Epithelial cell of proximal tubule (primary cell): ENCODE measurements at regions not wholly inside any gene's neighbourhood (a gene's known extent, or its start where the extent isn't known, plus 50 kb on each side); places are given as distances from the start of the nearest gene placed in this dataset.

ENCODE experiments used
- DNase-seq: peaks from one replicate; pipeline ENCODE4 v3.0.0-alpha.2; 2011; ENCODE audit warnings: low read depth
- H3K4me3 ChIP-seq: 2 replicates; pipeline ENCODE4 v1.5.1; 2011; ENCODE audit warnings: low read depth, mild to moderate bottlenecking, low read length
- TF ChIP-seq, protein P1 (sequence below): conservative IDR thresholded peaks from 2 replicates; pipeline ENCODE4 v1.5.1; 2012; ENCODE audit warnings: low read depth, mild to moderate bottlenecking, low read length

DNA sequence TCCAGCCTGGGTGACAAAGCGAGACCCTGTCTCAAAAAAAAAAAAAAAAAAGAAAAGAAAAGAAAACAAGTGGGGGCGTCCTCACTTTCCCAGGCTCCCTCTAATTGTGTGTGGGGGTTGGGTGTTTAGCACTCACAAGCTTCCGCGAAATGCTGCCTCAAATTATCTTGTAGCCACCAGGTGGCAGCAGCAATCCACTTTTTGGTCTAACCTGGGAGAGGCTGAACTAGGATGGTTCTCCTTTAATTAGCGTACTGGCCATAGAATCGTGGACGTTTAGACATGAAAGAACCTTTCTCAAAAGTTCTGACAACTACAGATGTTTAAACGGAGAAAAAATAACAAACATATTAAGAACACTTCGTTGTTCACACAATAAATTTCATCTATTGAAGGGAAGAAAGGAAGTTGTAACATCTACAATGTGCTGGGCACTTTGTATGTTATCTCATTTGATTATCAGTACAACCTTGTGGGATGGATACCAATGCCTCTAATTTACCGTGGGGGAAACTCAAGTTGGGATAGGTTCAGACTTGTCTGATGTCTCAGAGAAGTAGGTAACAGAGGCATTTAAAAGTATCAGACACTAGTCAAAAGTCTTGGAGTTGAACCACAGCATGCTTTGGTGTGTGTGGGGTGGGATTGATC, 122.7 kb upstream of the NABP1 start:
- no peak overlapping the region for H3K4me3 ChIP-seq
- TF ChIP-seq, protein P1, sequence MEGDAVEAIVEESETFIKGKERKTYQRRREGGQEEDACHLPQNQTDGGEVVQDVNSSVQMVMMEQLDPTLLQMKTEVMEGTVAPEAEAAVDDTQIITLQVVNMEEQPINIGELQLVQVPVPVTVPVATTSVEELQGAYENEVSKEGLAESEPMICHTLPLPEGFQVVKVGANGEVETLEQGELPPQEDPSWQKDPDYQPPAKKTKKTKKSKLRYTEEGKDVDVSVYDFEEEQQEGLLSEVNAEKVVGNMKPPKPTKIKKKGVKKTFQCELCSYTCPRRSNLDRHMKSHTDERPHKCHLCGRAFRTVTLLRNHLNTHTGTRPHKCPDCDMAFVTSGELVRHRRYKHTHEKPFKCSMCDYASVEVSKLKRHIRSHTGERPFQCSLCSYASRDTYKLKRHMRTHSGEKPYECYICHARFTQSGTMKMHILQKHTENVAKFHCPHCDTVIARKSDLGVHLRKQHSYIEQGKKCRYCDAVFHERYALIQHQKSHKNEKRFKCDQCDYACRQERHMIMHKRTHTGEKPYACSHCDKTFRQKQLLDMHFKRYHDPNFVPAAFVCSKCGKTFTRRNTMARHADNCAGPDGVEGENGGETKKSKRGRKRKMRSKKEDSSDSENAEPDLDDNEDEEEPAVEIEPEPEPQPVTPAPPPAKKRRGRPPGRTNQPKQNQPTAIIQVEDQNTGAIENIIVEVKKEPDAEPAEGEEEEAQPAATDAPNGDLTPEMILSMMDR: peak; percentile 79

DNA sequence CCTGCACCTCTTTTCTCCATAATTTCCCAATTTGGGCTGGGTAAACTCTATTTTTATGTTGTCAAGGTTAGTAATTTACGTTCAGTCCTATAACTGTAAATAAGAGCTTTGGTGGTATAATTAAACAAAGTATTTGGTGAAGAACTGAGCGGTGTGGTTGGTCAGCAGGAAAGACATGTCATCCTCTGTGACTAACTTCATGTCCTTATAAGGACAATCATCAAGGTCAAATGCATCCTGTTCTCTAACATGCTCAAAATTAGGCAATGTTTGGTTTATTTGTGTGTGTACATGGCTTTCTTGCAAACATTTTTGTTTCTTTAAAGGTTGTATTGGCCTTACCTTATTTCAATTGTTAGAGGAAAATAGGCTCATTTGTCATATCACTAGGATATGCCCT, 121.5 kb upstream of the NABP1 start:
- TF ChIP-seq, protein P1: no peak
- DNase-seq: no peak
- H3K4me3 ChIP-seq: no peak overlapping the region

More for the DNA sequence above, 122.7 kb upstream of the NABP1 start:
- DNase-seq: peak; percentile 29

DNA sequence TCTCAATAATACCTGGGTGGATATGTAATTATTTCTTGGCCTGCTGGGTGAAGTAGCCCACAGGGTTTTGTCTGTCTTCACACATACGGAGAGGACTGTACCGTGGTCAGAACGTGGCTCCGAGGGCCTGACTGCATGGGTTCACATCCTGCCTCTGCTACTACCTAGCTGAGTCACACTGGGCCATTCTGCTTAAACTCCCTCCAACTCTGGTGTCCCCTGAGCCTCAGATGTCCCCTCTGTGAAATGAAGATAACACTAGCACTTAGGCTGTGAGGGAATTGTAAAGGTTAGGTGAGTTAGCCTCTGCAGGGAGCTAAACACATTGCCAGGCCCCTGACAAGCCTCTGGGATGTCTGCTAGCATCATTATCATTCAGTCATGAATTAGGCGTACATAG, 120.1 kb upstream of the NABP1 start:
- H3K4me3 ChIP-seq: no peak overlapping the region
- no peak for DNase-seq
- TF ChIP-seq, protein P1: no peak

DNA sequence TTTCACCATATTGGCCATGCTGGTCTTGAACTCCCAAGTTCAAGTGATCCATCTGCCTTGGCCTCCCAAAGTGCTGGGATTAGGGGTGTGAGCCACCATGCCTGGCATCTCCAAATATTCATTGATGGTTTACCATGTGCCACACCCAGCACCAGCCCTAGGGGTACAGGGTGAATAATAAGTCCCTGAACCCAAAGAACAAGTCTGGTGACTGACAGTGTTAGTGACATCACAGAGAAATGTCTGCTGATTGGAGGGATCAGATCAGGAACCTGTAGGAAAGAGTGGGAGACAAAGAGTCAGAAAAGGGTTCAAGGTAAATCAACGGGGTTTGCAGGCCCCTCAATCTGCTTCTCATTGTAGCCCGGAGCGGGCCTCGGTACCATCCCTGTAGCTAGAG, 118.4 kb upstream of the NABP1 start:
- TF ChIP-seq, protein P1: no peak
- no peak for DNase-seq
- no peak overlapping the region for H3K4me3 ChIP-seq

DNA sequence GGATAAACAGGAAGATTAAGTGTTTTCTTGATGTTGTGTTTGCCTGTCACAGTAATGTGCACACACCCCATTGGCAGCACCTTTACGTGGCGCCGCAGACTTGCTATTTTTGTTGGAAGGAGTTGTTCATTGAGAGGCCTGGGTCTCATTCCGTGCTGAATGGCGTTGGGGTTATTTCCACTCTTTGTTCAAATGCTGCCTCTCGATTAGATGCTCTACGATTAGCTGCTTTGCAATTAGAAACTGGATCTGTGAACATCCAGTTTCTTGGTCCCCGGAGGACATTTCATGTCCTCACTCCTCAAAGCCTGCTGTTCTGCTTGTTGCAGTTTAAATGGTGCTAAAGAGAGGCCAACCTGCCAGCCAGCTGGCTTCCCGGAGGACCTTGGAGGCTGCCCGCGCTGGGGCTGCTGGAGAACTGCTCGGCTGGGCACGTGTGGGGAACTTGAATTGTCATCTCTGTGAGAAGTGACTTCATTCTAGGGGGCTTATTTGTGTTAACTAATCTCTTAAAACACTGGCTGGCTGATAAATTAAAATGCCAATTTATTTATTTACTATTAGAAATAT, 117.4 kb upstream of the NABP1 start:
- no peak for DNase-seq
- H3K4me3 ChIP-seq: no peak overlapping the region
- TF ChIP-seq, protein P1: no peak

DNA sequence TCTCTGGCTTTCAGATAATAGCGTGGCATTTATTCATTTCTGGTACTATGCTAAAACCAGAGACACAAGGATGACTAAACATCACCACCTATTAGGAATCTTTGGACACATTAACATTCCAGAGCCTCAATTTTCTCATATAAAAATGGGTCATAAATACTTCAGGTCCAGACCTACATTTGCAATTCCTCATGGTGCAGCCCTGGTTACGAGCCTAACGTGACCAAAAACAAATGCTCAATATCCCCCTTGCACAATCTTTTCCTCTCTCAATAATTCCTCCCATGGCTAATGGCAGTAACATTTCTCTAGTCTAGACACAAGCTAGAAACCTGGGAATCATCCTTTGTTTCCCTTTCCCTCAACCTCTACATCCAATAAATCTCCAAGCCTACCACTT, 112.8 kb upstream of the NABP1 start:
- TF ChIP-seq, protein P1: no peak
- H3K4me3 ChIP-seq: no peak overlapping the region
- no peak for DNase-seq

DNA sequence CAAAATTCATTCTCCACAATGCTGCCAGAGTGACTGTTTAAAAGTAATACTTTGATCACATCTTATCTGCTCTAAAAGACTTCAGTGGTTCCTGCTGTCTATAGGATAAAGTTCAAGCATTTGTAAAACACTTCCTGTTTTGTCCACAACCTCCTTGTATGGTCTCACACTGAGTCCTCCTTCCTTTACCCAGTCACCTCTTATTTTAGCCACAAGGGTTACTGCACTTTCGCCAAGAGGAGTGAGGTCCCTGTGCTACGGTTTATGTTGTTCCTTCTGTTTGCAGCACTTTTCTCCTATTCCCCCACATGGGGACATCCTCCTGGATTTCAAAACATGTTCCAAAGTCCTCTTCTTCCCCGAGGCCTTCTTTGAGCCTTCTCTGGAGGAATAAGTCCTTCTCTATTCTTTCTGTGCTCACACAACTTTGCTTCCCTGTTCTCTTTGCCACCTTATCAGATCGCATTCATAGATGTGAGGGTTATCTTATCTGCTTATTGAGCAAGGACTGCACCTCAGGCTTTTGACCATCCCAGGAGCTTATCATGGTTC, 112.2 kb upstream of the NABP1 start:
- TF ChIP-seq, protein P1: no peak
- DNase-seq: no peak
- no peak overlapping the region for H3K4me3 ChIP-seq
